ENCODE measurements at regions not wholly inside any gene's neighbourhood (a gene's known extent, or its start where the extent isn't known, plus 50 kb on each side); places are given as distances from the start of the nearest gene placed in this dataset.

- H3K27ac ChIP-seq: no peak overlapping the region
- WGBS (ENCODE audit: insufficient coverage, low coverage, low lambda C conversion rate, missing lambda C conversion rate): 40% methylated on average over 3 of the region's 12 CpGs
- ATAC-seq (no peak), DNase-seq (no peak)
- H3K9me3 ChIP-seq: no peaks in the 10 kb centered on the region
- intact Hi-C loops (cut with DNase I): no loop called here
- no peaks in the 10 kb centered on the region for H3K36me3 ChIP-seq
- H3K4me3 ChIP-seq: no peak overlapping the region
- no peaks in the 10 kb centered on the region for H3K4me1 ChIP-seq
- no peak for TF ChIP-seq CTCF (IDR thresholded peaks at IDR 0.05)
- no peak for TF ChIP-seq POLR2A (IDR thresholded peaks at IDR 0.05)
- H3K27me3 ChIP-seq: no peaks in the 10 kb centered on the region
These were observed 285.0 kb downstream of the ASMT start for GRCh38 chrX:1899841-1900240.

GRCh38 chrX:1902901-1903235, 288.0 kb downstream of the ASMT start:
- intact Hi-C loops (cut with DNase I): no loop called here
- 36% methylated on average over 7 of the region's 7 CpGs for WGBS (ENCODE audit: insufficient coverage, low coverage, low lambda C conversion rate, missing lambda C conversion rate)
- H3K27ac ChIP-seq: no peak overlapping the region

GRCh38 chrX:1903236-1903935, 288.5 kb downstream of the ASMT start:
- Histone ChIP-seq H3K9me3 (no peaks in the 10 kb centered on the region), H3K4me3 (no peak overlapping the region), H3K27me3 (no peaks in the 10 kb centered on the region), H3K36me3 (no peaks in the 10 kb centered on the region), H3K4me1 (no peaks in the 10 kb centered on the region), H3K27ac (no peak overlapping the region)
- intact Hi-C loops (cut with DNase I): no loop called here
- 55% methylated on average over 14 of the region's 17 CpGs for WGBS (ENCODE audit: insufficient coverage, low coverage, low lambda C conversion rate, missing lambda C conversion rate)
- ATAC-seq: no peak
- no peak for DNase-seq
- TF ChIP-seq CTCF (IDR thresholded peaks at IDR 0.05): no peak
- no peak for TF ChIP-seq POLR2A (IDR thresholded peaks at IDR 0.05)

More at GRCh38 chrX:1902901-1903235, 288.0 kb downstream of the ASMT start:
- H3K4me3 ChIP-seq: no peak overlapping the region
- no peaks in the 10 kb centered on the region for H3K4me1 ChIP-seq
- H3K36me3 ChIP-seq: no peaks in the 10 kb centered on the region
- ATAC-seq (no peak), DNase-seq (no peak)
- H3K9me3 ChIP-seq: no peaks in the 10 kb centered on the region
- H3K27me3 ChIP-seq: no peaks in the 10 kb centered on the region
- TF ChIP-seq CTCF (IDR thresholded peaks at IDR 0.05): no peak
- no peak for TF ChIP-seq POLR2A (IDR thresholded peaks at IDR 0.05)

- intact Hi-C loops (cut with DNase I): no loop called here
- H3K4me1 ChIP-seq: no peaks in the 10 kb centered on the region
- H3K27me3 ChIP-seq: no peaks in the 10 kb centered on the region
- DNase-seq (no peak), ATAC-seq (no peak)
- H3K36me3 ChIP-seq: no peaks in the 10 kb centered on the region
- H3K4me3 ChIP-seq: no peak overlapping the region
- no peaks in the 10 kb centered on the region for H3K9me3 ChIP-seq
- 69% methylated on average over 2 of the region's 2 CpGs for WGBS (ENCODE audit: insufficient coverage, low coverage, low lambda C conversion rate, missing lambda C conversion rate)
- H3K27ac ChIP-seq: no peak overlapping the region
- no peak for TF ChIP-seq CTCF (IDR thresholded peaks at IDR 0.05)
- TF ChIP-seq POLR2A (IDR thresholded peaks at IDR 0.05): no peak
These were observed 289.9 kb downstream of the ASMT start for GRCh38 chrX:1904663-1905218.
